ENCODE measurements at regions not wholly inside any gene's neighbourhood (a gene's known extent, or its start where the extent isn't known, plus 50 kb on each side); places are given as distances from the start of the nearest gene placed in this dataset.
"Not testable (repeated sequence)": the region's sequence is repeated elsewhere in the genome, so short reads cannot be mapped to it uniquely, and the experiment has no call there.

GRCh38 chr3:145005427-145005826, 1033.8 kb downstream of the DIPK2A start:
- Mint-ChIP-seq H3K9me3 (peaks cover 5% of the 10 kb centered on the region), H3K27ac (no peak overlapping the region), H3K36me3 (no peaks in the 10 kb centered on the region), H3K4me1 (no peaks in the 10 kb centered on the region), H3K4me3 (no peak overlapping the region), H3K27me3 (no peaks in the 10 kb centered on the region)
- no peak for DNase-seq

- no peaks in the 10 kb centered on the region for H3K27me3 Mint-ChIP-seq
- H3K4me3 Mint-ChIP-seq = no peak overlapping the region
- no peak overlapping the region for H3K27ac Mint-ChIP-seq
- DNase-seq = no peak
- no peaks in the 10 kb centered on the region for H3K36me3 Mint-ChIP-seq
- no peaks in the 10 kb centered on the region for H3K4me1 Mint-ChIP-seq
- H3K9me3 Mint-ChIP-seq = peaks cover 3% of the 10 kb centered on the region
Measured at GRCh38 chr3:145006271-145006670, 1034.6 kb downstream of the DIPK2A start.

GRCh38 chr3:145013931-145014330, 1042.3 kb downstream of the DIPK2A start:
- no peak overlapping the region for H3K27ac Mint-ChIP-seq
- peaks cover 2% of the 10 kb centered on the region for H3K9me3 Mint-ChIP-seq
- H3K36me3 Mint-ChIP-seq = no peaks in the 10 kb centered on the region
- no peaks in the 10 kb centered on the region for H3K4me1 Mint-ChIP-seq
- no peak for DNase-seq
- no peak overlapping the region for H3K4me3 Mint-ChIP-seq
- H3K27me3 Mint-ChIP-seq = no peaks in the 10 kb centered on the region

- no peaks in the 10 kb centered on the region for H3K36me3 Mint-ChIP-seq
- H3K4me3 Mint-ChIP-seq = no peak overlapping the region
- H3K4me1 Mint-ChIP-seq = no peaks in the 10 kb centered on the region
- no peak for DNase-seq
- H3K27ac Mint-ChIP-seq = no peak overlapping the region
- H3K27me3 Mint-ChIP-seq = no peaks in the 10 kb centered on the region
- H3K9me3 Mint-ChIP-seq = peaks cover 2% of the 10 kb centered on the region
Measured at GRCh38 chr3:145015253-145015652, 1043.6 kb downstream of the DIPK2A start.

- H3K4me3 Mint-ChIP-seq = no peak overlapping the region
- H3K27me3 Mint-ChIP-seq = no peaks in the 10 kb centered on the region
- no peaks in the 10 kb centered on the region for H3K4me1 Mint-ChIP-seq
- peaks cover 2% of the 10 kb centered on the region for H3K9me3 Mint-ChIP-seq
- no peak for DNase-seq
- no peak overlapping the region for H3K27ac Mint-ChIP-seq
- H3K36me3 Mint-ChIP-seq = no peaks in the 10 kb centered on the region
Measured at GRCh38 chr3:145017959-145018358, 1046.3 kb downstream of the DIPK2A start.

- no peak for DNase-seq
- no peaks in the 10 kb centered on the region for H3K4me1 Mint-ChIP-seq
- no peaks in the 10 kb centered on the region for H3K27me3 Mint-ChIP-seq
- no peaks in the 10 kb centered on the region for H3K9me3 Mint-ChIP-seq
- H3K4me3 Mint-ChIP-seq = no peak overlapping the region
- H3K27ac Mint-ChIP-seq = no peak overlapping the region
- H3K36me3 Mint-ChIP-seq = no peaks in the 10 kb centered on the region
Measured at GRCh38 chr3:145022447-145022846, 1050.8 kb downstream of the DIPK2A start.

GRCh38 chr3:145024700-145025099, 1053.1 kb downstream of the DIPK2A start:
- H3K4me3 Mint-ChIP-seq = no peak overlapping the region
- H3K27me3 Mint-ChIP-seq = no peaks in the 10 kb centered on the region

GRCh38 chr3:145027186-145027585, 1055.6 kb downstream of the DIPK2A start:
- not testable (repeated sequence) for H3K4me3 Mint-ChIP-seq, H3K4me1 Mint-ChIP-seq, H3K9me3 Mint-ChIP-seq, H3K27ac Mint-ChIP-seq, H3K36me3 Mint-ChIP-seq, DNase-seq, H3K27me3 Mint-ChIP-seq

More at GRCh38 chr3:145024700-145025099, 1053.1 kb downstream of the DIPK2A start:
- Mint-ChIP-seq H3K4me1 (no peaks in the 10 kb centered on the region), H3K9me3 (no peaks in the 10 kb centered on the region), H3K27ac (no peak overlapping the region), H3K36me3 (no peaks in the 10 kb centered on the region)
- no peak for DNase-seq

GRCh38 chr3:145032791-145033190, 1061.2 kb downstream of the DIPK2A start:
- Mint-ChIP-seq H3K4me1 (no peaks in the 10 kb centered on the region), H3K4me3 (no peak overlapping the region), H3K27ac (no peak overlapping the region), H3K9me3 (no peaks in the 10 kb centered on the region), H3K36me3 (no peaks in the 10 kb centered on the region), H3K27me3 (no peaks in the 10 kb centered on the region)
- DNase-seq = no peak

- H3K27ac Mint-ChIP-seq = no peak overlapping the region
- H3K4me3 Mint-ChIP-seq = no peak overlapping the region
- H3K36me3 Mint-ChIP-seq = no peaks in the 10 kb centered on the region
- no peaks in the 10 kb centered on the region for H3K9me3 Mint-ChIP-seq
- no peaks in the 10 kb centered on the region for H3K4me1 Mint-ChIP-seq
- no peak for DNase-seq
- H3K27me3 Mint-ChIP-seq = no peaks in the 10 kb centered on the region
Measured at GRCh38 chr3:145035682-145036081, 1064.1 kb downstream of the DIPK2A start.

GRCh38 chr3:145054055-145054454, 1082.4 kb downstream of the DIPK2A start:
- DNase-seq, H3K9me3 Mint-ChIP-seq, H3K4me1 Mint-ChIP-seq, H3K36me3 Mint-ChIP-seq, H3K4me3 Mint-ChIP-seq, H3K27me3 Mint-ChIP-seq, H3K27ac Mint-ChIP-seq: not testable (repeated sequence)

- H3K4me1 Mint-ChIP-seq = no peaks in the 10 kb centered on the region
- no peak overlapping the region for H3K27ac Mint-ChIP-seq
- no peak overlapping the region for H3K4me3 Mint-ChIP-seq
- no peaks in the 10 kb centered on the region for H3K9me3 Mint-ChIP-seq
- no peaks in the 10 kb centered on the region for H3K27me3 Mint-ChIP-seq
- no peak for DNase-seq
- no peaks in the 10 kb centered on the region for H3K36me3 Mint-ChIP-seq
Measured at GRCh38 chr3:145055375-145056076, 1083.9 kb downstream of the DIPK2A start.

- Mint-ChIP-seq H3K36me3 (no peaks in the 10 kb centered on the region), H3K27ac (no peak overlapping the region), H3K4me3 (no peak overlapping the region), H3K9me3 (peaks cover 3% of the 10 kb centered on the region), H3K4me1 (no peaks in the 10 kb centered on the region), H3K27me3 (no peaks in the 10 kb centered on the region)
- no peak for DNase-seq
Measured at GRCh38 chr3:145058483-145058882, 1086.9 kb downstream of the DIPK2A start.

- peaks cover 4% of the 10 kb centered on the region for H3K9me3 Mint-ChIP-seq
- H3K27ac Mint-ChIP-seq = no peak overlapping the region
- DNase-seq = no peak
- H3K4me3 Mint-ChIP-seq = no peak overlapping the region
- no peaks in the 10 kb centered on the region for H3K27me3 Mint-ChIP-seq
- H3K36me3 Mint-ChIP-seq = no peaks in the 10 kb centered on the region
- H3K4me1 Mint-ChIP-seq = no peaks in the 10 kb centered on the region
Measured at GRCh38 chr3:145063616-145064015, 1092.0 kb downstream of the DIPK2A start.

- Mint-ChIP-seq H3K9me3 (no peaks in the 10 kb centered on the region), H3K27ac (no peak overlapping the region), H3K36me3 (no peaks in the 10 kb centered on the region), H3K4me1 (no peaks in the 10 kb centered on the region), H3K27me3 (no peaks in the 10 kb centered on the region), H3K4me3 (no peak overlapping the region)
- no peak for DNase-seq
Measured at GRCh38 chr3:145070795-145071194, 1090.2 kb downstream of the PLOD2 start.

GRCh38 chr3:145079436-145079835, 1081.5 kb downstream of the PLOD2 start:
- no peak for DNase-seq
- Mint-ChIP-seq H3K36me3 (no peaks in the 10 kb centered on the region), H3K27ac (no peak overlapping the region), H3K4me1 (no peaks in the 10 kb centered on the region), H3K27me3 (no peaks in the 10 kb centered on the region), H3K9me3 (no peaks in the 10 kb centered on the region), H3K4me3 (no peak overlapping the region)
